CD14-positive monocyte (primary cell): ENCODE measurements at regions not wholly inside any gene's neighbourhood (a gene's known extent, or its start where the extent isn't known, plus 50 kb on each side); places are given as distances from the start of the nearest gene placed in this dataset.

Source experiments
- DNase-seq, 3 donors: peaks; one replicate each; pipeline ENCODE4 v3.0.0-alpha.2; 2011 to 2022
- H2AFZ ChIP-seq: 2 replicates; pipeline ENCODE4 v1.6.0; 2012; ENCODE audit warnings: mild to moderate bottlenecking, low read depth, low read length, inconsistent platforms; ENCODE audit not compliant: insufficient read depth, poor library complexity, severe bottlenecking
- H3K27ac ChIP-seq, 2 donors: 1 replicate in 1 of 2; 2 replicates in 1 of 2; pipeline ENCODE4 v1.5.1; 2012 to 2013; ENCODE audit warnings: low read length in 2 of 2, control low read depth in 1 of 2, inconsistent platforms in 1 of 2, low read depth in 1 of 2, mild to moderate bottlenecking in 1 of 2
- H3K27me3 ChIP-seq, 2 donors: one replicate each; pipeline versions ENCODE4 v1.6.0 to v1.6.1; 2011 to 2013; ENCODE audit warnings: low read length in 2 of 2; ENCODE audit not compliant: control insufficient read depth in 2 of 2, insufficient read depth in 2 of 2
- H3K36me3 ChIP-seq, 2 donors: replicated peaks in 1 of 2; 1 replicate in 1 of 2; 2 replicates in 1 of 2; pipeline versions ENCODE4 v1.5.1 to v1.6.1; 2012 to 2013; ENCODE audit warnings: low read length in 2 of 2, control low read depth in 1 of 2, inconsistent platforms in 1 of 2, mild to moderate bottlenecking in 1 of 2; ENCODE audit not compliant: insufficient read depth in 2 of 2, control insufficient read depth in 1 of 2
- H3K4me1 ChIP-seq, 2 donors: 1 replicate in 1 of 2; 2 replicates in 1 of 2; pipeline versions ENCODE4 v1.5.1 to v1.6.1; 2012 to 2013; ENCODE audit warnings: low read length in 2 of 2, control low read depth in 1 of 2, inconsistent platforms in 1 of 2, mild to moderate bottlenecking in 1 of 2, moderate library complexity in 1 of 2; ENCODE audit not compliant: insufficient read depth in 2 of 2, control insufficient read depth in 1 of 2
- H3K4me2 ChIP-seq: replicated peaks from 2 replicates; pipeline ENCODE3; 2012; ENCODE audit warnings: low read length, moderate library complexity, mild to moderate bottlenecking; ENCODE audit not compliant: poor library complexity, severe bottlenecking; ENCODE audit errors: extremely low read depth
- H3K4me3 ChIP-seq, 3 experiments: fragments of 200-600 bp in 1 of 3; sonication (generic) in 1 of 3; replicated peaks in 1 of 3; 1 replicate in 2 of 3; 2 replicates in 1 of 3; pipeline ENCODE4 v1.5.1; 2011 to 2013; ENCODE audit warnings: low read length in 3 of 3, mild to moderate bottlenecking in 3 of 3, control low read depth in 2 of 3, low read depth in 2 of 3, inconsistent platforms in 1 of 3, moderate library complexity in 1 of 3
- H3K79me2 ChIP-seq: 2 replicates; pipeline ENCODE4 v1.6.0; 2012; ENCODE audit warnings: mild to moderate bottlenecking, control low read depth, inconsistent platforms, low read length, moderate library complexity; ENCODE audit not compliant: insufficient read depth
- H3K9ac ChIP-seq: 2 replicates; pipeline ENCODE4 v1.6.0; 2017; ENCODE audit warnings: low read length, mild to moderate bottlenecking; ENCODE audit not compliant: insufficient read depth, poor library complexity, severe bottlenecking
- H3K9me3 ChIP-seq, 2 donors: replicated peaks in 1 of 2; 1 replicate in 1 of 2; 2 replicates in 1 of 2; pipeline versions ENCODE4 v1.5.1 to v1.6.1; 2012 to 2013; ENCODE audit warnings: low read length in 2 of 2, control low read depth in 1 of 2; ENCODE audit not compliant: control insufficient read depth in 1 of 2, insufficient read depth in 1 of 2
- H4K20me1 ChIP-seq: 2 replicates; pipeline ENCODE4 v1.6.0; 2012; ENCODE audit warnings: mild to moderate bottlenecking, low read length, control low read depth, moderate library complexity; ENCODE audit not compliant: insufficient read depth
- H3K27ac Mint-ChIP-seq, 7 donors: one replicate each; pipeline ENCODE4 v1.8.0; 2020; ENCODE audit warnings: mild to moderate bottlenecking in 7 of 7, mixed read lengths in 7 of 7, moderate library complexity in 6 of 7, inconsistent platforms in 2 of 7
- H3K27me3 Mint-ChIP-seq, 3 donors: one replicate each; pipeline ENCODE4 v1.8.0; 2021 to 2022; ENCODE audit warnings: low read depth in 3 of 3, mild to moderate bottlenecking in 3 of 3, mixed read lengths in 3 of 3, moderate library complexity in 3 of 3, inconsistent platforms in 1 of 3
- H3K36me3 Mint-ChIP-seq, 2 donors: one replicate each; pipeline ENCODE4 v1.8.0; 2020; ENCODE audit warnings: mixed read lengths in 2 of 2, inconsistent platforms in 1 of 2, mild to moderate bottlenecking in 1 of 2
- H3K4me1 Mint-ChIP-seq: one replicate; pipeline ENCODE4 v1.8.0; 2020; ENCODE audit warnings: mild to moderate bottlenecking, mixed read lengths
- H3K4me3 Mint-ChIP-seq, 2 donors: one replicate each; pipeline ENCODE4 v1.8.0; 2020; ENCODE audit warnings: mild to moderate bottlenecking in 2 of 2, mixed read lengths in 2 of 2, moderate library complexity in 1 of 2
- H3K9me3 Mint-ChIP-seq, 7 donors: one replicate each; pipeline ENCODE4 v1.8.0; 2020 to 2022; ENCODE audit warnings: mixed read lengths in 7 of 7, mild to moderate bottlenecking in 6 of 7, moderate library complexity in 6 of 7, inconsistent platforms in 2 of 7
- CTCF ChIP-seq: fragments of 200-600 bp; IDR thresholded peaks from one replicate; pipeline ENCODE4 v1.8.0; 2022; ENCODE audit warnings: antibody characterized with exemption, mild to moderate bottlenecking
- WGBS: methylation state at CpG from one replicate; pipeline ENCODE4 v1.1.5; 2013; ENCODE audit warnings: missing lambda C conversion rate; ENCODE audit not compliant: insufficient coverage; 5-methylcytosine and 5-hydroxymethylcytosine counted together
- intact Hi-C, 2 donors: fragments of 100-400 bp; cut with micrococcal nuclease; formaldehyde crosslinking; loops; one replicate each; pipeline versions ENCODE4 v1.15.0 to v1.15.1; 2023

- no peaks in the 10 kb centered on the region for H3K4me1 ChIP-seq
- H4K20me1 ChIP-seq, result no peaks in the 10 kb centered on the region
- TF ChIP-seq CTCF, result no peak
- peaks cover 0 to 1% of the 10 kb centered on the region in 2 donors for H3K27me3 ChIP-seq
- no peaks in the 10 kb centered on the region for H3K36me3 ChIP-seq
- H3K9ac ChIP-seq, result no peak overlapping the region
- peaks cover 6 to 18% (median 14%) of the 10 kb centered on the region in 3 donors for H3K27me3 Mint-ChIP-seq
- no peak overlapping the region for H3K27ac Mint-ChIP-seq
- peaks cover 7% of the 10 kb centered on the region for H3K4me1 Mint-ChIP-seq
- H3K4me2 ChIP-seq, result no peak overlapping the region
- WGBS, result 98% methylated on average over 11 of the region's 12 CpGs
- no peak for DNase-seq
- no peak overlapping the region for H2AFZ ChIP-seq
- no peaks in the 10 kb centered on the region for H3K9me3 ChIP-seq
- peaks cover 0 to 2% (median 0%) of the 10 kb centered on the region in 7 donors for H3K9me3 Mint-ChIP-seq
- no peaks in the 10 kb centered on the region for H3K79me2 ChIP-seq
- intact Hi-C loops, result no loop called here
- no peak overlapping the region for H3K4me3 ChIP-seq
- no peak overlapping the region for H3K27ac ChIP-seq
- H3K36me3 Mint-ChIP-seq, result no peaks in the 10 kb centered on the region
- H3K4me3 Mint-ChIP-seq, result no peak overlapping the region
These were observed 72.5 kb upstream of the SLC6A11 start for GRCh38 chr3:10743366-10744097.

GRCh38 chr3:10744098-10744465 lies 71.9 kb upstream of the SLC6A11 start:
- DNase-seq, result no peak
- no peak for TF ChIP-seq CTCF
- no peak overlapping the region for H3K4me2 ChIP-seq
- Mint-ChIP-seq H3K4me3 (no peak overlapping the region), H3K9me3 (peaks cover 0 to 2% (median 0%) of the 10 kb centered on the region in 7 donors), H3K27me3 (peaks cover 4 to 13% (median 11%) of the 10 kb centered on the region in 3 donors), H3K36me3 (no peaks in the 10 kb centered on the region), H3K4me1 (peaks cover 2% of the 10 kb centered on the region), H3K27ac (no peak overlapping the region)
- H3K9ac ChIP-seq, result no peak overlapping the region
- peaks cover 0 to 2% of the 10 kb centered on the region in 2 donors for H3K27me3 ChIP-seq
- no peaks in the 10 kb centered on the region for H3K36me3 ChIP-seq
- H4K20me1 ChIP-seq, result no peaks in the 10 kb centered on the region
- H3K9me3 ChIP-seq, result no peaks in the 10 kb centered on the region
- no peaks in the 10 kb centered on the region for H3K4me1 ChIP-seq
- no peak overlapping the region for H3K27ac ChIP-seq
- no peaks in the 10 kb centered on the region for H3K79me2 ChIP-seq
- no peak overlapping the region for H3K4me3 ChIP-seq
- 29% methylated on average over 6 of the region's 7 CpGs for WGBS
- no peak overlapping the region for H2AFZ ChIP-seq
- intact Hi-C loops, result no loop called here
